GM21390 (cell line): ENCODE measurements at regions not wholly inside any gene's neighbourhood (a gene's known extent, or its start where the extent isn't known, plus 50 kb on each side); places are given as distances from the start of the nearest gene placed in this dataset.

Experiments
- ATAC-seq: cut with Tn5 transposase; IDR thresholded peaks from one replicate; pipeline ENCODE4 v1.9.1; 2021; ENCODE audit not compliant: unreplicated experiment

DNA sequence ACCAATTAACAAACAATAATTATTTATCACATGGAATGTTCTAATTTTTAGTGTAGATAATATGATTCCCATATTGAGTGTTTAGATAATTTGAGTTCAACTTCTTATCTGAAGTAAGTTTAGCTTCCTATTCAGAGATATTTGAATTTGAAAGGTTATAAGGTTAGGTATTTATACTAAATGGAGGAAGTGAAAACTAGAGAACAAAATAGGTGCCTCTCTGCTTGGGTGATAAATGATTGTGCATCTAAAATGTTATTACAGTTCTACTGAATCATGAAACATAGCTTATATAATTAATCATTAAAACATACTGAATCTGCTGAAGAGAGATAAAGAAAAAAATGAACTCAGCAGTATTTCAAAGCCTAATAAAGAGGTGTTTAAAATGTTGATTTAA is 1174.3 kb downstream of the XPNPEP1 start:
- ATAC-seq: peak; percentile 71

DNA sequence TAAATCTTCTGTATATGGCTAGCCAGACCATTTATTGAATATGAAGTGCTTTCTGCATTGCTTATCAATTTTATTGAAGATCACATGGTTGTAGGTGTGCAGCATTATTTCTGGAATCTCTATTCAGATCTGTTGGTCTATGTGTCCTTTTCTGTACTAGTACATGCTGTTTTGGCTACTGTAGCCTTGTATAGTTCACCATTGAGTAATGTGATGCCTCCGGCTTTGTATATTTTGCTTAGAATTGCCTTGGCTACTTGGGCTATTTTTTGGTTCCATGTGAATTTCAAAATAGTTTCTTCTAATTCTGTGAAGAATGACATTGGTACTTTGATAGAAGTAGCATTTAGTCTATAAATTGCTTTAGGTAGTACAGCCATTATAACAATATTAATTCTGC is 1187.2 kb downstream of the XPNPEP1 start:
- no peak for ATAC-seq

DNA sequence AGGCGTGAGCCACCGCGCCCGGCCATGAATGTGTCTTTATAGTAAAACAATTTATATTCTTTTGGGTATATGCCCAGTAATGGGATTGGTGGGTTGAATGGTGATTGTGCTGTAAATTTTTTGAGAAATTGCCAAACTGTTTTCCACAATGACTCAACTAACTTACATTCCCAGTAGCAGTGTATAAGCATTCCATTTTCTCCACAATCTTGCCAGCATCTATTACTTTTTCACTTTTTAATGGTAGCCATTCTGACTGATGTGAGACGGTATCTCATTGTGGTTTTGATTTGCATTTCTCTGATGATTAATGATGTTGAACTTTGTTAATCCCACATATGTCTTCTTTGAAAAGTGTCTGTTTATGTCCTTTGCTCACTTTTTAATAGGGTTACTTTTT is 1187.9 kb downstream of the XPNPEP1 start:
- no peak for ATAC-seq

- no peak for ATAC-seq
Measured at GRCh38 chr10:108721874-108722273, 1201.4 kb downstream of the XPNPEP1 start.

GRCh38 chr10:108716352-108716751 is 1207.0 kb downstream of the XPNPEP1 start:
- no peak for ATAC-seq

DNA sequence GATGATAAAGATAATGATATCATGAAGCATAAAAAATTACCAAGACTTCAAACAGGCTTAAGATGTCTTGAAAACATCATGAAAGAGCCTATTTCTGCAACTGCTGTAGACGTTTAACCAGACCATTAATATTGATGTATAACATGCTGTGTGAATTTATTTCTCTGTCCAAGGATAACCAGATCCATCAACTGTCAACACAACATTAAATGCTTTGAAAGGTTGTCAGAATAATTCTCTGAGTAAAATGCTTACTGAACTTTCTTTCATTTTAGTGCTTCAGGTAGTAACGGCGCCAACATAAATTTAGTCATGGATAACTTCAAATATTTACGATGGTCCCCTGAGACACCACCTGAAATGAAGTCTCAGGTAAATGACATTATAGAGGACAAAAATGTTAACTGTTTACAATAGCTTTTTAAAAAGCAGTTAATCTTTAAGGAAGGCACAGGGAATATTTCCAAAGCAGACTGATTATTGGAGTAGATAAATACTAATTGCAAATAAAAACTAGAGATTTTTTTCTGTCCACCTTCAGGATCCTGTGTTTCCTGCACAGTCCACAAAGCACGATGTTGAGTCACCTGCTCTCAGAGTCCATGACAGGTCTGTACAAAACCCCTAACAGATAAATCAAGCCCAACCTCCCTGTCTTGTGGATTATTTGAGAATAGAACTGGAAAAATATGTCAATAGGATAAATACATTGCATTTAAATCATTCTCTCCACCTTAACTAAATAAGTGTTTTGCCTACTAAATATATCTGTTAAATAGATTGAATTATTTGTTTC is 1213.2 kb downstream of the XPNPEP1 start:
- no peak for ATAC-seq

DNA sequence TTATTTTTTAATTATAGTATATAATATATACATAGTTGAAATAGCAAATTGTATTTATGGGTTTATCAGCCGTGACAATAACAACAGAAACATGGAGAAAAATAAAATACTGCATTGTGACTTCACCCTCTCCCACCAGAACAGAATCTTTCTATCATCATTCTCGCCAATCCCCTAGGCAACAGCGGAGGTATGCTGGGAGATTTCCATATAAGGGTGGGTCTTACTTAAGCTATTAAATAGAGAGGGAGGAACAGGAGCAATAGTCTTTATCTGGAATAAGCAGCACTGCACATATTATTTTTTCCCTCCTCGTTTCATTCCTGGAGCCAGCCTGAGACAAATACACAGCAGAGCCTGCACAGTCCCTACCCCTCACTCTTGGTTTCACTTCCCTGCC is 1214.9 kb downstream of the XPNPEP1 start:
- ATAC-seq: no peak

GRCh38 chr10:108696792-108697477 is 1226.4 kb downstream of the XPNPEP1 start:
- ATAC-seq: peak; percentile 90

DNA sequence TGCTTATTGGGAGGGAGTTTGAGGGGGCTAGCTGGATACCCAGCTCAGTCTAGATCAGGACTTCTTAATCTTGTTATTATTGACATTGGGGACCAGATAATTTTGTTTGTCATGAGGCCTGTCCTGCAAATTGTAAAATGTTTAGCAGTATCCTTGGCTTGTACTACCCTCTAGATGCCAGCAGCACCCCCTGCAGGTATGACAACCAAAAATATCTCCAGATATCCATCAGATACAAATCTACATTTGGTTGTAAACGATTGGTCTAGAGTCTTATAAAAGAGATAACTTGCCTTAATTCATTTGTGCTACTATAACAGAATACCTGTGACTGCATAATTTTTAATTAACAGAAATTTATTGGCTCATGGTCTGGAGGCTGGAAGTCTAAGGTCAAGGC is 1232.2 kb downstream of the XPNPEP1 start:
- no peak for ATAC-seq

GRCh38 chr10:108690530-108690929 is 1232.8 kb downstream of the XPNPEP1 start:
- ATAC-seq: no peak

GRCh38 chr10:108689891-108690290 is 1233.4 kb downstream of the XPNPEP1 start:
- ATAC-seq: no peak

DNA sequence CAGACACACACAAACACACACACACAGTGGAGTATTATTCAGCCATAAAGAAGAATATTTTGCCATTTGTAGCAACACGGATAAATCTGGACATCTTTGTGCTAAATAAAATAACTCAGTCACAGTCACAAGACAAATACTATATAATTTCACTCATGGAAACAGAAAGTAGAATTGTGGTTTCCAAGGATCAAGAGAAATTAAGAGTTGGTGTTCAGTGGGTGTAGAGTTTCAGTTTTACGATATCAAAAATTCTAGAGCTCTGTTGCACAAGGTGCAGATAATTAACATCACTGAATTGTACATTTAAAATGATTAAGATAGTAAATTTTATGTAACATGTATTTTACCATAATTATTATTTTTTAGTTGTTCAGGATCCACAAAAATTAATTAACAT is 1235.0 kb downstream of the XPNPEP1 start:
- ATAC-seq: no peak

DNA sequence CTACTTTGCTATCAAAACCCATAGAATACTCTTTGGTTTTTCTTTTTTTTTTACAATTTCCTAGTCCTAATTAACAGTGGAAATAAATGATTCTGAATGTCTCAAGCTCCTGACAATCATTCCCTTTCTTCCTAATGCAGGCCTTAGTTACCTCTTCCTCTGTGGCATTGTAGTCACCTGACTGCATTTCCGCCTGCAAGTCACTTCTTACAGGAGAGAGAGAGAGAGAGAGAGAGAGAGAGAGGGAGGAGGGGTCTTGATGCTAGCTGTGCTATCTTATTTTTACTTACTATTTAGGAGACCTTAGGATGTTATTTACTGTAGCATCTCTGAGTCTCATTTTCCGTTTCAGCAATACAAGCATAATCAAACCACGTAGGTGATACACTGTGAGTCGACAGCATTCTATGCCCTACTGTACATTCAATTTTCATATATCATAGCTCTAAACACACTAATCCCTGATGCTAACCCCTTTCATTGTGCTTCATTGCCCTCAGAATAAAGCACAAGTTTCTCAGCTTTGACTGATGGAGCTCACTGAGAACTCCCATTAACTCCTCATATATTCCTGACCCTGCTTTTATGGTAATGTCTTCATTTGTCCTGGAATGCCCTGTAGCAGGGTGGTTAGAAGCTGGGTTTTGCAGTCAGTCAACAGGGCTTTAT is 1237.3 kb downstream of the XPNPEP1 start:
- no peak for ATAC-seq

GRCh38 chr10:108684431-108684830 is 1238.9 kb downstream of the XPNPEP1 start:
- no peak for ATAC-seq

DNA sequence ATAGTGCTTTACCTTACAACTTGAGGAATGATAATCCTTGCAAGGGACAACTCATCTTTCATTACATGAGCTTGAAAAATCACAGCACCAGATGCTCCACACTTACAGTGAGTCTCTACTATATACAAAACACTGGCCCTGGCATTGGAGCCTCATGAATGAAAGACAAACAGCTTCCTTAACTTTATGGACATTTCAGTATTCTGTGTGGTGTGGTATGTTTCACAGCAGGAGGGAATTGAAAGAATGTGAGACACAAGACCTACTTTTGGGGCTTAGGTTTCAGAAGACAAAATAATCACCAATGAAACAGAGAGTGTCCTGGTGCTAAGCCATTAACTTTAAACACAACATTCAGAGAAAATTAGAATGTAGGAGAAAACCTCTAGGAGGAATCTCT is 1249.6 kb downstream of the XPNPEP1 start:
- no peak for ATAC-seq

GRCh38 chr10:108663587-108663986 is 1259.7 kb downstream of the XPNPEP1 start:
- no peak for ATAC-seq

- ATAC-seq: no peak
Measured at GRCh38 chr10:108662975-108663374, 1260.3 kb downstream of the XPNPEP1 start.

- ATAC-seq: no peak
Measured at GRCh38 chr10:108655057-108655456, 1268.3 kb downstream of the XPNPEP1 start.

DNA sequence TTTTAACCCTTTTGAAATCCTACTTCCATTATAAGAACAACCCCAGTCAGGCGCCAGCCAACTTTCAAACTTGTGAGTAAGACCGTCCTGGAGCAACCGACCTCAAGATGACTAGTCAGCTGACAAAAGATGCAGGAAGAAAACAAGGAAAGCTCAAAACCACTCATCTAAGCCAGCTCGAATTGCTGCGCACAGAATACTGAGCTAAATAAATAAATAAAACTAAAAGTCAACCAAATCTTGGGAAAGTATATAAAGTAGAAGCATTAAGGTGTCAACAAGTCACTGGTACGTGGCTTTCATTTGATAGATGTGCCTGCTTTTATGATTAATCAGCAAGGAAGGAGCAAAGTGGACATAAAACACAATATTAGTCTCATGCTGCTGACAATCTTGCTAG is 1269.8 kb downstream of the XPNPEP1 start:
- no peak for ATAC-seq

- ATAC-seq: no peak
Measured at GRCh38 chr10:108639010-108639409, 1284.3 kb downstream of the XPNPEP1 start.

- ATAC-seq: no peak
Measured at GRCh38 chr10:108638225-108638624, 1285.1 kb downstream of the XPNPEP1 start.

GRCh38 chr10:108633046-108633445 is 1290.3 kb downstream of the XPNPEP1 start:
- ATAC-seq: no peak
